ENCODE measurements at regions not wholly inside any gene's neighbourhood (a gene's known extent, or its start where the extent isn't known, plus 50 kb on each side); places are given as distances from the start of the nearest gene placed in this dataset.

GRCh38 chr6:95071464-95071863, 505.9 kb upstream of the MANEA start:
- H3K9me3 ChIP-seq (ENCODE audit: control insufficient read depth, insufficient read depth, low read depth, low read length), result no peaks in the 10 kb centered on the region
- H3K4me1 ChIP-seq (ENCODE audit: control insufficient read depth, insufficient read depth, low read length), result no peaks in the 10 kb centered on the region

DNA sequence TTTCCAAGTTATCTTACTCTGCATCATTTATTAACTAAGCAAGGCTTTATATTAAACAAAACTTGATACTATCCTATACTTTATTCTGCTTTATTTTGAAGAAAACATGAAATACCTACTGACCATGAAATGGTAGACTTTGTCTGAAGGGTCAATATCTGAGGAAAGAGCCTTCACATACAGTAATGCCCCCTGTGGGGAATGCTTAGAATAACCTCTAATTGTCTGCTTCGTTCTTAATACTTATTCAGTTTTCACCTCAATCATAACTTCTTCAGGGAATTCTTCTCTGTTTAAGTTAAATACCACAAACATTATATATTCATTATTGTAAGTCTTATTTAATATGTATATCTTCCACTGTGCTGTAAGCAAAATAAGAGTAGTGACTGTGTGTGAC, 498.9 kb upstream of the MANEA start:
- no peak overlapping the region for H3K4me3 ChIP-seq (ENCODE audit: low read depth, low read length)
- no peaks in the 10 kb centered on the region for H3K9me3 ChIP-seq (ENCODE audit: control insufficient read depth, insufficient read depth, low read depth, low read length)
- H3K36me3 ChIP-seq (ENCODE audit: control insufficient read depth, insufficient read depth, low read length), result no peaks in the 10 kb centered on the region
- no peaks in the 10 kb centered on the region for H3K4me1 ChIP-seq (ENCODE audit: control insufficient read depth, insufficient read depth, low read length)
- H3K9ac ChIP-seq (ENCODE audit: low read length), result no peak overlapping the region
- no peak overlapping the region for H3K27ac ChIP-seq (ENCODE audit: low read depth, low read length)
- no peaks in the 10 kb centered on the region for H3K27me3 ChIP-seq (ENCODE audit: control insufficient read depth, insufficient read depth, low read length)

More at GRCh38 chr6:95071464-95071863, 505.9 kb upstream of the MANEA start:
- H3K27ac ChIP-seq (ENCODE audit: low read depth, low read length), result no peak overlapping the region
- no peak overlapping the region for H3K4me3 ChIP-seq (ENCODE audit: low read depth, low read length)
- no peak overlapping the region for H3K9ac ChIP-seq (ENCODE audit: low read length)
- H3K27me3 ChIP-seq (ENCODE audit: control insufficient read depth, insufficient read depth, low read length), result no peaks in the 10 kb centered on the region
- no peaks in the 10 kb centered on the region for H3K36me3 ChIP-seq (ENCODE audit: control insufficient read depth, insufficient read depth, low read length)

DNA sequence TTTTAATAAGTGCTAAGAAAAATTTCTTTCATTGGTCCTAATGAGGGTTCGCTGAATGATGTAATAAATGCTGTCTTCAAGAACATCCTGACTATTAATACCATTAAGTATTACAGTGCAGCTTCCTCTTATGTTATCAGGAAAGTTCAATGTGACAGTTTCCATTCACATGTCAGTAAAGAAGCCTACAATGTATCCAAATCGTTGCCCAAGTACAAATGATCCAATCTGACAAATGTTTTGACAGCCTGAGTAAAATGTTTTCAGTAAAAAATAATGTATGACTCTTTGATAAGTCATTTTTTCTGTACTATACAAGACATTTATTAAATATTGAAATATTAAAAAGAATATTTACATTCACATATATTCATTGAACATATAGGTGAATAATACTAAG, 496.1 kb upstream of the MANEA start:
- H3K27me3 ChIP-seq (ENCODE audit: control insufficient read depth, insufficient read depth, low read length), result no peaks in the 10 kb centered on the region
- no peak overlapping the region for H3K9ac ChIP-seq (ENCODE audit: low read length)
- no peaks in the 10 kb centered on the region for H3K9me3 ChIP-seq (ENCODE audit: control insufficient read depth, insufficient read depth, low read depth, low read length)
- H3K27ac ChIP-seq (ENCODE audit: low read depth, low read length), result no peak overlapping the region
- H3K36me3 ChIP-seq (ENCODE audit: control insufficient read depth, insufficient read depth, low read length), result no peaks in the 10 kb centered on the region
- H3K4me3 ChIP-seq (ENCODE audit: low read depth, low read length), result no peak overlapping the region
- H3K4me1 ChIP-seq (ENCODE audit: control insufficient read depth, insufficient read depth, low read length), result no peaks in the 10 kb centered on the region

DNA sequence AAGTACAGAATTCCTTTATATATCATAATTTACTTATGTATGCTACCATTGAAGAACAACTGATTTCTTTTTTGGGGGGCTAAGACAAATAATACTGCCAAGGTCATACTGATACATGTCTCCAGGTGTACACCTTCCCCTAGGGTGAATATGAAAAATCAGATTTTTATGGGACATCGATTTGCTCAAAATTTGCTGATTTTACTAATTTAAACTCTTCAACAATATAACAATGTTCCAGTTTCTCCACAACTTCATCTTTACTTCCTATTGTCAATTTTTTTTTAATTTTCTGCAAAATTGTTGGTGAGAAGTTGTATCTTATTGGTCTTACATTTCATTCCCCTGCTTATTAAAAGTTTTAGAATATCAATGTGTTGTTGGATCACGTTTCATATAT, 495.4 kb upstream of the MANEA start:
- Histone ChIP-seq H3K36me3 (ENCODE audit: control insufficient read depth, insufficient read depth, low read length) (no peaks in the 10 kb centered on the region), H3K27ac (ENCODE audit: low read depth, low read length) (no peak overlapping the region), H3K4me3 (ENCODE audit: low read depth, low read length) (no peak overlapping the region), H3K27me3 (ENCODE audit: control insufficient read depth, insufficient read depth, low read length) (no peaks in the 10 kb centered on the region), H3K9ac (ENCODE audit: low read length) (no peak overlapping the region), H3K9me3 (ENCODE audit: control insufficient read depth, insufficient read depth, low read depth, low read length) (no peaks in the 10 kb centered on the region), H3K4me1 (ENCODE audit: control insufficient read depth, insufficient read depth, low read length) (no peaks in the 10 kb centered on the region)

DNA sequence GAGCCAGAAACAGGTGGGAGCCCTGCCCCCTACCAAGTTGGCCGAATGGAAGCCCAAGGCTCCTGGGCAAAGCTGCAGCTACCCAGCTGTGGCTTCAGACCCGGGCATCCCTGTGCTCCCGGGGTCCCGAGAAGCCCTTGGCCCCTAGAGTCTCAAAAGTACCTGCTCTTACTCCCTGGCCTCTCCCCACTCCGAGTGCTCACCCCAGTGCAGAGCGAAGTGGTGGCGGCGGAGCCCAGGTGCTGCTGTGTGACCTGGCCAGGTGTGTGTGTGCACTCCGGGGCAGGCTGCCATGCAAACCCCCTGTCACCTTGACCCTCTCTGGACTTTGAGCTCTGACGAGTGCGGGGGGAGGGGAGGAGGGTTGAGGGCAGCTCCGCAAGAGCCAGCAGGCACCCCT, 493.8 kb upstream of the MANEA start:
- no peak overlapping the region for H3K4me3 ChIP-seq (ENCODE audit: low read depth, low read length)
- H3K36me3 ChIP-seq (ENCODE audit: control insufficient read depth, insufficient read depth, low read length), result no peaks in the 10 kb centered on the region
- no peaks in the 10 kb centered on the region for H3K27me3 ChIP-seq (ENCODE audit: control insufficient read depth, insufficient read depth, low read length)
- no peaks in the 10 kb centered on the region for H3K4me1 ChIP-seq (ENCODE audit: control insufficient read depth, insufficient read depth, low read length)
- no peaks in the 10 kb centered on the region for H3K9me3 ChIP-seq (ENCODE audit: control insufficient read depth, insufficient read depth, low read depth, low read length)
- H3K9ac ChIP-seq (ENCODE audit: low read length), result no peak overlapping the region
- H3K27ac ChIP-seq (ENCODE audit: low read depth, low read length), result no peak overlapping the region

GRCh38 chr6:95084867-95085266, 492.5 kb upstream of the MANEA start:
- Histone ChIP-seq H3K27ac (ENCODE audit: low read depth, low read length) (no peak overlapping the region), H3K9me3 (ENCODE audit: control insufficient read depth, insufficient read depth, low read depth, low read length) (no peaks in the 10 kb centered on the region), H3K36me3 (ENCODE audit: control insufficient read depth, insufficient read depth, low read length) (no peaks in the 10 kb centered on the region), H3K4me1 (ENCODE audit: control insufficient read depth, insufficient read depth, low read length) (no peaks in the 10 kb centered on the region), H3K4me3 (ENCODE audit: low read depth, low read length) (no peak overlapping the region), H3K27me3 (ENCODE audit: control insufficient read depth, insufficient read depth, low read length) (no peaks in the 10 kb centered on the region), H3K9ac (ENCODE audit: low read length) (no peak overlapping the region)

GRCh38 chr6:95087394-95088097, 489.8 kb upstream of the MANEA start:
- Histone ChIP-seq H3K9me3 (ENCODE audit: control insufficient read depth, insufficient read depth, low read depth, low read length) (no peaks in the 10 kb centered on the region), H3K9ac (ENCODE audit: low read length) (no peak overlapping the region), H3K27ac (ENCODE audit: low read depth, low read length) (no peak overlapping the region), H3K4me3 (ENCODE audit: low read depth, low read length) (no peak overlapping the region), H3K4me1 (ENCODE audit: control insufficient read depth, insufficient read depth, low read length) (no peaks in the 10 kb centered on the region), H3K36me3 (ENCODE audit: control insufficient read depth, insufficient read depth, low read length) (no peaks in the 10 kb centered on the region), H3K27me3 (ENCODE audit: control insufficient read depth, insufficient read depth, low read length) (no peaks in the 10 kb centered on the region)

- Histone ChIP-seq H3K9ac (ENCODE audit: low read length) (no peak overlapping the region), H3K27ac (ENCODE audit: low read depth, low read length) (no peak overlapping the region), H3K27me3 (ENCODE audit: control insufficient read depth, insufficient read depth, low read length) (no peaks in the 10 kb centered on the region), H3K9me3 (ENCODE audit: control insufficient read depth, insufficient read depth, low read depth, low read length) (no peaks in the 10 kb centered on the region), H3K4me3 (ENCODE audit: low read depth, low read length) (no peak overlapping the region), H3K4me1 (ENCODE audit: control insufficient read depth, insufficient read depth, low read length) (no peaks in the 10 kb centered on the region; the same call in 1 of the 2 replicates), H3K36me3 (ENCODE audit: control insufficient read depth, insufficient read depth, low read length) (no peaks in the 10 kb centered on the region)
Measured at GRCh38 chr6:95091823-95092436, 485.4 kb upstream of the MANEA start.

GRCh38 chr6:95093154-95093553, 484.2 kb upstream of the MANEA start:
- H3K9me3 ChIP-seq (ENCODE audit: control insufficient read depth, insufficient read depth, low read depth, low read length), result no peaks in the 10 kb centered on the region
- H3K4me3 ChIP-seq (ENCODE audit: low read depth, low read length), result no peak overlapping the region
- H3K9ac ChIP-seq (ENCODE audit: low read length), result no peak overlapping the region
- H3K27ac ChIP-seq (ENCODE audit: low read depth, low read length), result no peak overlapping the region
- no peaks in the 10 kb centered on the region; the same call in 1 of the 2 replicates for H3K4me1 ChIP-seq (ENCODE audit: control insufficient read depth, insufficient read depth, low read length)
- H3K27me3 ChIP-seq (ENCODE audit: control insufficient read depth, insufficient read depth, low read length), result no peaks in the 10 kb centered on the region
- H3K36me3 ChIP-seq (ENCODE audit: control insufficient read depth, insufficient read depth, low read length), result no peaks in the 10 kb centered on the region

- no peaks in the 10 kb centered on the region for H3K9me3 ChIP-seq (ENCODE audit: control insufficient read depth, insufficient read depth, low read depth, low read length)
- no peak overlapping the region for H3K9ac ChIP-seq (ENCODE audit: low read length)
- H3K4me1 ChIP-seq (ENCODE audit: control insufficient read depth, insufficient read depth, low read length), result no peaks in the 10 kb centered on the region; the same call in 1 of the 2 replicates
- H3K36me3 ChIP-seq (ENCODE audit: control insufficient read depth, insufficient read depth, low read length), result no peaks in the 10 kb centered on the region
- H3K4me3 ChIP-seq (ENCODE audit: low read depth, low read length), result no peak overlapping the region
- no peaks in the 10 kb centered on the region for H3K27me3 ChIP-seq (ENCODE audit: control insufficient read depth, insufficient read depth, low read length)
- peak overlapping the region; percentile 35; the same call in 1 of the 2 replicates for H3K27ac ChIP-seq (ENCODE audit: low read depth, low read length)
Measured at GRCh38 chr6:95094751-95095663, 482.3 kb upstream of the MANEA start.

DNA sequence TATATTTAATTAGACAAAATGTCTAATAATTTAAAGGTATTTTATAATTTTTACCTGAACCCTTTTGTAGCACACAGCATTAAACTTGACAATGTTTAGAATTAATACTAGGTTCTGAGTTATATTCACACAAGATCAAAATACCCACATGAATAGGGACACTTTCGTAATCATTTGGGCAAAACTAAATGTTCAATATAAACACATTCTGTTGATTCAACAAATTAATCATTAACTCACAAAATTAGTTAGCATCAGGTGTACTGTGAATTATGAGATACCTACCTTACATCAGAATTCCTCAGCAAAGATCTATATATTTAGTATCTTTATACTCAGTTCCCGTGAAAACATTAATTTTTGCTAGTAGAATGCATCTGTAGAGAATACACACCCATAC, 481.5 kb upstream of the MANEA start:
- no peak overlapping the region for H3K4me3 ChIP-seq (ENCODE audit: low read depth, low read length)
- no peak overlapping the region for H3K27ac ChIP-seq (ENCODE audit: low read depth, low read length)
- no peaks in the 10 kb centered on the region for H3K9me3 ChIP-seq (ENCODE audit: control insufficient read depth, insufficient read depth, low read depth, low read length)
- no peaks in the 10 kb centered on the region for H3K27me3 ChIP-seq (ENCODE audit: control insufficient read depth, insufficient read depth, low read length)
- H3K9ac ChIP-seq (ENCODE audit: low read length), result no peak overlapping the region
- H3K4me1 ChIP-seq (ENCODE audit: control insufficient read depth, insufficient read depth, low read length), result no peaks in the 10 kb centered on the region; the same call in 1 of the 2 replicates
- H3K36me3 ChIP-seq (ENCODE audit: control insufficient read depth, insufficient read depth, low read length), result no peaks in the 10 kb centered on the region
